KBM-7 (cell line): ENCODE measurements at regions not wholly inside any gene's neighbourhood (a gene's known extent, or its start where the extent isn't known, plus 50 kb on each side); places are given as distances from the start of the nearest gene placed in this dataset.
A peak's percentile ranks its signal among the peaks of the same experiment; 100 is the strongest.
"Not testable (repeated sequence)": the region's sequence is repeated elsewhere in the genome, so short reads cannot be mapped to it uniquely, and the experiment has no call there.

Source experiments
- DNase-seq: peaks from one replicate; pipeline ENCODE4 v3.0.0-alpha.2; 2015
- in situ Hi-C: fragments of 300-500 bp; cut with MboI; formaldehyde crosslinking; loops from 2 replicates; pipeline ENCODE4 v1.14.3; 2020; ENCODE audit warnings: low sequenced_read_pairs, low pct_unique_long_range_greater_than_20kb, mixed read lengths

GRCh38 chr22:19598054-19598855 is 74.0 kb upstream of the CLDN5 start:
- in situ Hi-C loops, result no loop called here
- no peak for DNase-seq

GRCh38 chr22:19599004-19599403 is 74.8 kb upstream of the CLDN5 start:
- in situ Hi-C loops, result no loop called here
- no peak for DNase-seq

GRCh38 chr22:19599626-19600243 is 75.5 kb upstream of the CLDN5 start:
- in situ Hi-C loops, result no loop called here
- DNase-seq, result no peak

- DNase-seq, in situ Hi-C loops: not testable (repeated sequence)
These were observed 79.1 kb upstream of the CLDN5 start for GRCh38 chr22:19603346-19603745.

- DNase-seq, result no peak
- in situ Hi-C loops, result no loop called here
These were observed 79.6 kb upstream of the CLDN5 start for GRCh38 chr22:19603767-19604166.

GRCh38 chr22:19604711-19605268 is 80.6 kb upstream of the CLDN5 start:
- no peak for DNase-seq
- in situ Hi-C loops, result no loop called here

GRCh38 chr22:19605508-19606331 is 81.5 kb upstream of the CLDN5 start:
- in situ Hi-C loops, result no loop called here
- DNase-seq, result no peak

GRCh38 chr22:19606332-19607191 is 82.4 kb upstream of the CLDN5 start:
- in situ Hi-C loops, result no loop called here
- DNase-seq, result no peak

- in situ Hi-C loops, result no loop called here
- no peak for DNase-seq
These were observed 83.2 kb upstream of the CLDN5 start for GRCh38 chr22:19607192-19608002.

GRCh38 chr22:19608003-19608690 is 83.9 kb upstream of the CLDN5 start:
- in situ Hi-C loops, result no loop called here
- no peak for DNase-seq

GRCh38 chr22:19609753-19610152 is 85.5 kb upstream of the CLDN5 start:
- DNase-seq, in situ Hi-C loops: not testable (repeated sequence)

GRCh38 chr22:19610518-19611253 is 86.5 kb upstream of the CLDN5 start:
- in situ Hi-C loops, result no loop called here
- DNase-seq, result no peak

- in situ Hi-C loops, result no loop called here
- DNase-seq, result no peak
These were observed 87.4 kb upstream of the CLDN5 start for GRCh38 chr22:19611590-19611989.

GRCh38 chr22:19612866-19613572 is 88.8 kb upstream of the CLDN5 start:
- peak; percentile 78 for DNase-seq

GRCh38 chr22:19614536-19614863 is 90.3 kb upstream of the CLDN5 start:
- in situ Hi-C loops, result no loop called here
- no peak for DNase-seq

More at GRCh38 chr22:19612866-19613572, 88.8 kb upstream of the CLDN5 start:
- in situ Hi-C loops, result no loop called here

- in situ Hi-C loops, result no loop called here
- DNase-seq, result no peak
These were observed 90.8 kb upstream of the CLDN5 start for GRCh38 chr22:19615001-19615461.
